ENCODE measurements at regions not wholly inside any gene's neighbourhood (a gene's known extent, or its start where the extent isn't known, plus 50 kb on each side); places are given as distances from the start of the nearest gene placed in this dataset.

DNA sequence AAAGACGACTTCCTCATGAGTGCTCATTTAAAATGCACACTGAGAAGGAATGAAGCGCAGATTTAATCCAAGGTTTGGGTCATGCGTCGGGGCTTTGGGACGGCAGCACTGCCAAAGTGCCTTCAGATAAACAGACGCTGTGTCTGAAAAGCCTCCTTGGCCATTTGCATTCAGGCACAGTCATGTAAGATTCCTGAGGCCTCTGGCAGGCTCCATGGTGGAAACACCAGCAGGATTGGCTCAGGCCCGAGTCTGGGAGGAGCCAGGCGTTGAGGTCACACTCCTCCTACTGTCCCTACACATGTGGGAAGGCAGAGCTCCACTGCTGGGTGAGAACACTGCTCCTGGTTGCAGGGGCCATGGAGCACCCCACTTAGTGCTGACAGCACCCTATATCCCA lies 113.3 kb upstream of the KL start:
- peaks cover 25% of the 10 kb centered on the region for H3K4me1 ChIP-seq (ENCODE audit: low read length)
- H4K20me1 ChIP-seq (ENCODE audit: insufficient read depth, low read length): no peaks in the 10 kb centered on the region

DNA sequence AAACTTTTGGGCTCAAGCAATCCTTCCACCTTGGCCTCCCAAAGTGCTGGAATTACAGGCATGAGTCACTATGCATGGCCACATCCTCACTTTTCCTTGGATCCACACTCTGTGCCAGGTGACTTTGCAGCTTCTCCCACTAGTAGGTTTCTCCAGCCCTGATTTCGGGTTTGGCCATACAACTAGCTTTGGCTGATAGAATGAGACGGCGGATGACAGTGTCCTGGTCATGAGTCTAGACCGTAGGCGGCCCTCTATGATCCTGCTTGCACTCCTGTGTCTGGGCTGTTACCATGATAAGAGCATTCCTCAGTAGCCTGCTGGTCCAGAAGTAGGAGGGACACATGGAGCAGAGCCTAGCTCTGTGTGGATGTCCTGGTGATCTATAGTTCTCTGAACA lies 112.5 kb upstream of the KL start:
- Histone ChIP-seq H3K4me2 (ENCODE audit: low read length) (no peak overlapping the region), H3K27ac (ENCODE audit: low read length) (no peak overlapping the region), H4K20me1 (ENCODE audit: insufficient read depth, low read length) (no peaks in the 10 kb centered on the region), H3K4me3 (ENCODE audit: low read length) (no peak overlapping the region), H3K9ac (ENCODE audit: low read length) (no peak overlapping the region), H3K9me3 (ENCODE audit: insufficient read depth, low read length) (no peaks in the 10 kb centered on the region), H3K4me1 (ENCODE audit: low read length) (peaks cover 25% of the 10 kb centered on the region), H3K27me3 (ENCODE audit: low read depth, low read length) (no peaks in the 10 kb centered on the region), H3K79me2 (ENCODE audit: low read length) (no peaks in the 10 kb centered on the region), H3K36me3 (replicated peaks; ENCODE audit: low read depth, low read length) (no peaks in the 10 kb centered on the region), H2AFZ (ENCODE audit: low read depth, low read length) (no peak overlapping the region)
- TF ChIP-seq, protein P1, sequence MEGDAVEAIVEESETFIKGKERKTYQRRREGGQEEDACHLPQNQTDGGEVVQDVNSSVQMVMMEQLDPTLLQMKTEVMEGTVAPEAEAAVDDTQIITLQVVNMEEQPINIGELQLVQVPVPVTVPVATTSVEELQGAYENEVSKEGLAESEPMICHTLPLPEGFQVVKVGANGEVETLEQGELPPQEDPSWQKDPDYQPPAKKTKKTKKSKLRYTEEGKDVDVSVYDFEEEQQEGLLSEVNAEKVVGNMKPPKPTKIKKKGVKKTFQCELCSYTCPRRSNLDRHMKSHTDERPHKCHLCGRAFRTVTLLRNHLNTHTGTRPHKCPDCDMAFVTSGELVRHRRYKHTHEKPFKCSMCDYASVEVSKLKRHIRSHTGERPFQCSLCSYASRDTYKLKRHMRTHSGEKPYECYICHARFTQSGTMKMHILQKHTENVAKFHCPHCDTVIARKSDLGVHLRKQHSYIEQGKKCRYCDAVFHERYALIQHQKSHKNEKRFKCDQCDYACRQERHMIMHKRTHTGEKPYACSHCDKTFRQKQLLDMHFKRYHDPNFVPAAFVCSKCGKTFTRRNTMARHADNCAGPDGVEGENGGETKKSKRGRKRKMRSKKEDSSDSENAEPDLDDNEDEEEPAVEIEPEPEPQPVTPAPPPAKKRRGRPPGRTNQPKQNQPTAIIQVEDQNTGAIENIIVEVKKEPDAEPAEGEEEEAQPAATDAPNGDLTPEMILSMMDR (IDR thresholded peaks at IDR 0.05; ENCODE audit: low read depth, low read length): no peak
- TF ChIP-seq EZH2phosphoT487 (IDR thresholded peaks at IDR 0.05; ENCODE audit: low read depth): no peak

More for the DNA sequence above, 113.3 kb upstream of the KL start:
- Histone ChIP-seq H3K9ac (ENCODE audit: low read length) (no peak overlapping the region), H3K79me2 (ENCODE audit: low read length) (no peaks in the 10 kb centered on the region), H3K27me3 (ENCODE audit: low read depth, low read length) (no peaks in the 10 kb centered on the region), H3K27ac (ENCODE audit: low read length) (no peak overlapping the region), H3K36me3 (replicated peaks; ENCODE audit: low read depth, low read length) (no peaks in the 10 kb centered on the region), H3K4me2 (ENCODE audit: low read length) (no peak overlapping the region), H3K4me3 (ENCODE audit: low read length) (no peak overlapping the region), H2AFZ (ENCODE audit: low read depth, low read length) (no peak overlapping the region), H3K9me3 (ENCODE audit: insufficient read depth, low read length) (no peaks in the 10 kb centered on the region)
- TF ChIP-seq EZH2phosphoT487 (IDR thresholded peaks at IDR 0.05; ENCODE audit: low read depth): no peak
- TF ChIP-seq, protein P1 (IDR thresholded peaks at IDR 0.05; ENCODE audit: low read depth, low read length): no peak

DNA sequence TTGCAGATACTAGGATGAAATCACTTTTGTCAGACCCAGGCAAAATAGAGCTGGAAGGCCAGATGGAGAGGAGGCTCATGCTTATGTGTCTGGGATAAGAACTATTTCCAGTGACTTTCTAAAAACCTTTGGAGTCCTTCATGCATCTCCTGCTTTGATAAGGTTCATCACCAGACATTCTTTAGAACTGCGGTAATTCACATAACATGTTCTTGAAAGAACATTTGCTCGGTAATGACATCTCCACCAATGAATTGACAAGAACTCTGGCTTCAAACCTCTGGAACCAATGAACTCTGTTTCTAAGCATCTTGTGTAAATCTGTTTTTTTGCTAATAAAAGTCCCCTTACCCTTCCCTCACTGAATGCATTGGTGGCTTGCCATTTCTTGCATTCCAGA lies 112.0 kb upstream of the KL start:
- Histone ChIP-seq H3K27me3 (ENCODE audit: low read depth, low read length) (no peaks in the 10 kb centered on the region), H3K4me1 (ENCODE audit: low read length) (peaks cover 25% of the 10 kb centered on the region), H3K79me2 (ENCODE audit: low read length) (no peaks in the 10 kb centered on the region), H3K4me3 (ENCODE audit: low read length) (no peak overlapping the region), H3K9me3 (ENCODE audit: insufficient read depth, low read length) (no peaks in the 10 kb centered on the region), H3K9ac (ENCODE audit: low read length) (no peak overlapping the region), H3K27ac (ENCODE audit: low read length) (no peak overlapping the region), H2AFZ (ENCODE audit: low read depth, low read length) (no peak overlapping the region), H3K36me3 (replicated peaks; ENCODE audit: low read depth, low read length) (no peaks in the 10 kb centered on the region), H3K4me2 (ENCODE audit: low read length) (no peak overlapping the region), H4K20me1 (ENCODE audit: insufficient read depth, low read length) (no peaks in the 10 kb centered on the region)
- no peak for TF ChIP-seq EZH2phosphoT487 (IDR thresholded peaks at IDR 0.05; ENCODE audit: low read depth)

DNA sequence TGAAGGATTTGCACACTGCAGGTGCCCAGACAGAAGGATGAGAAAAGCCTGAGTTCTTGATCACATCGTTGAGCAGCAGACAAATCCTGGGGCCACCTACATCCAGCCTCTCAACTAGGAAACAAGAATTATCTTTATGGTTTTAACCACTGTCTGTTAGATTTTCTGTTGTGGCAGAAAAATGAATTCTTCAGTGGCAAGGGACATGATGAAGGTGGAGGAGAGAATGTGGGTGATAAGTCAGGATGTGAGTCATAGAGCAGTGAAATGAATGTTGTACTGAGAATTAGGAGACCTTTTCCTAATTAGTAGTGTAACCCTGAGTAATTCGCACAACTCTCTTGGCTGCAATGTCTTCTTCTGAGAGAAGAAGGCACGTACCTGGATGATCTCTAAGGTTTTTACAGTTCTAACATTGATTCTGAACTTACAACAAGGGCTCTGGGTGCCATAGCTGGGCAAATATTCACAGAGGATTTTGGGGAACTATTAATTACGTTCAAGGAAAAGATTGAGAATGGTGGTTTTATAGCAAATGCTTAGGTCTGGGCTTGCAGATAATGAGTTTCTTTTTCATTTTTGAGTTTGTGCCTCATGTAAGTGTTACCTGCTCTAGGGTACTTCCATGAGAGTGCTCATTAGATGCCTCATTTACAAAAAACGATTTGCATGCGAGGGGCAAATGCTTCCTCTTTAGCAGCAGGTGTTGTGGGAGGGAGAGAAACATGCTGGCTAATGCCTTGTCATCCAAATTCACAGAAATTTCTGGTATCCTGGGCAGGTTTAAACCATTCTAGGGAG lies 111.0 kb upstream of the KL start:
- no peak for TF ChIP-seq EZH2phosphoT487 (IDR thresholded peaks at IDR 0.05; ENCODE audit: low read depth)
- TF ChIP-seq, protein P1 (IDR thresholded peaks at IDR 0.05; ENCODE audit: low read depth, low read length): no peak
- peak overlapping the region; percentile 20; the same call in 1 of the 2 replicates for H3K9ac ChIP-seq (ENCODE audit: low read length)
- H3K79me2 ChIP-seq (ENCODE audit: low read length): no peaks in the 10 kb centered on the region
- H4K20me1 ChIP-seq (ENCODE audit: insufficient read depth, low read length): no peaks in the 10 kb centered on the region
- H3K36me3 ChIP-seq (replicated peaks; ENCODE audit: low read depth, low read length): no peaks in the 10 kb centered on the region
- peak overlapping the region; percentile 53 for H3K27ac ChIP-seq (ENCODE audit: low read length)
- H3K4me3 ChIP-seq (ENCODE audit: low read length): peak overlapping the region; percentile 59
- peak overlapping the region; percentile 83 for H3K4me2 ChIP-seq (ENCODE audit: low read length)
- H3K4me1 ChIP-seq (ENCODE audit: low read length): peaks cover 25% of the 10 kb centered on the region
- no peak overlapping the region; the same call in 1 of the 2 replicates for H2AFZ ChIP-seq (ENCODE audit: low read depth, low read length)
- H3K27me3 ChIP-seq (ENCODE audit: low read depth, low read length): no peaks in the 10 kb centered on the region
- no peaks in the 10 kb centered on the region for H3K9me3 ChIP-seq (ENCODE audit: insufficient read depth, low read length)
